ENCODE measurements at regions not wholly inside any gene's neighbourhood (a gene's known extent, or its start where the extent isn't known, plus 50 kb on each side); places are given as distances from the start of the nearest gene placed in this dataset.

DNA sequence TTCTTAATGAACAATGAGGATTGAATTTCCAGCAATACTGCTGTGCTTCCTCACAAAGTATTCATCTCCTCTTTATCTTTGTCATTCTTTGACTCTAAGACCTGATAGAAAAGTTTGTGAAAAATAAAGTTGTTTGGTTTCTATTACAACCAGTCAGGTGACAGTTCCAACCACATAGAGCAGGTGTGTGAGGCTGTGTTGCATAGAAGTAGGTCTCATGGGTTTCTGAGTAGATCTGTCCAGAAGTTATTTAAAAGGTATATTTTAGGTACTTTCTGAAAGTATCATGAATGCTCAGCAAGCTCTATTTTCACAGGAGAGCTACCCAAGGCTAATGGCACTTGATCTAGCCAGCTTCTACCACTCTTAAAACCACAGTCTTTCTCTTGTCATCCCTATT, 637.0 kb downstream of the DNAH5 start:
- peaks cover 13% of the 10 kb centered on the region for H3K9me3 Mint-ChIP-seq (ENCODE audit: insufficient read depth)
- H3K4me3 Mint-ChIP-seq: no peak overlapping the region
- no peak for ATAC-seq
- no peaks in the 10 kb centered on the region for H3K36me3 Mint-ChIP-seq (ENCODE audit: low read depth)
- no peaks in the 10 kb centered on the region for H3K4me1 Mint-ChIP-seq (ENCODE audit: low read depth)
- H3K27ac Mint-ChIP-seq: no peak overlapping the region
- no peak for DNase-seq
- ChIA-PET CTCF (no interaction called here), POLR2A (no interaction called here)
- H3K27me3 Mint-ChIP-seq (ENCODE audit: low read depth): no peaks in the 10 kb centered on the region

DNA sequence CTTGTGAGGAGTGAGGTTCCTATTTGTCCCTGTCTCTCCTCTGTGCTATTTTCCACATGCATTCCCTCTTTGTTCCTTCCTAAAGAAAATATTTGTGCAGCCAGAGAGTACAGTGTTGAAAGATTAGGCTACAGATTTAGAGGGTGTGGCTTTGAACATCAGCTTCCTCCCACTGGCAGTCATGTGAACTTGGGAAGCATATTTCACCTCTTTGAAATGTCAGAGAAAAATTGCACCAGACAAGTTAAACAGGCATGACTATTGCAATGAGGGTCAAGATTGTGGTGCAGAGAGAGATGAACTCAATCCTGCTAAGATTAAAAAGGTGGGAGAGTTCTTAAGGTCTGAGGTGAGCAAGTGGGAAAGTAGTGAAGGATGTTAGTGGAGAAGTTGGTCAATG, 641.0 kb downstream of the DNAH5 start:
- Mint-ChIP-seq H3K4me1 (ENCODE audit: low read depth) (no peaks in the 10 kb centered on the region), H3K36me3 (ENCODE audit: low read depth) (no peaks in the 10 kb centered on the region), H3K27me3 (ENCODE audit: low read depth) (no peaks in the 10 kb centered on the region), H3K4me3 (no peak overlapping the region), H3K27ac (no peak overlapping the region), H3K9me3 (ENCODE audit: insufficient read depth) (peaks cover 14% of the 10 kb centered on the region)
- ChIA-PET POLR2A (no interaction called here), CTCF (no interaction called here)
- DNase-seq: no peak
- no peak for ATAC-seq

DNA sequence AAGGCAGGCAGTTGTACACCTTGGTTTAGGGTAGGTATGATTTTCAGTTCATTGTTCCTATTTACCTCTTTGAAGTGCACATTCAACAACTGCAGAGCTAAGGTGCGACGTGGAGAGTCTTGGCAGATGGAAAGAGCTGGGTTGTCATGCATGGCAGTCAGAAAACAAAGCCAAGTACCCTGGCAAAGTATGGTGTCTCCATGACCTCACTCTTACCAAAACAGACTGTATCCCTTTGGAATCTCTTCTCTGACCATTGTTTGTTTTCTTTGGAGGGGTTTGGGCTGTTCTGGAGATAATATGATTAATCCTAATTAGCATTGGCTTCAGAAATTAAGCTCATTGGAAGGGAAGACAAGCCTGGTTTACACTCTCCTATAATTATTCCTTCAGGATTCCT, 665.7 kb downstream of the DNAH5 start:
- ChIA-PET CTCF (no interaction called here), POLR2A (no interaction called here)
- Mint-ChIP-seq H3K36me3 (ENCODE audit: low read depth) (no peaks in the 10 kb centered on the region), H3K4me3 (no peak overlapping the region), H3K27ac (no peak overlapping the region), H3K27me3 (ENCODE audit: low read depth) (no peaks in the 10 kb centered on the region), H3K9me3 (ENCODE audit: insufficient read depth) (peaks cover 12% of the 10 kb centered on the region), H3K4me1 (ENCODE audit: low read depth) (no peaks in the 10 kb centered on the region)
- no peak for ATAC-seq
- DNase-seq: no peak

DNA sequence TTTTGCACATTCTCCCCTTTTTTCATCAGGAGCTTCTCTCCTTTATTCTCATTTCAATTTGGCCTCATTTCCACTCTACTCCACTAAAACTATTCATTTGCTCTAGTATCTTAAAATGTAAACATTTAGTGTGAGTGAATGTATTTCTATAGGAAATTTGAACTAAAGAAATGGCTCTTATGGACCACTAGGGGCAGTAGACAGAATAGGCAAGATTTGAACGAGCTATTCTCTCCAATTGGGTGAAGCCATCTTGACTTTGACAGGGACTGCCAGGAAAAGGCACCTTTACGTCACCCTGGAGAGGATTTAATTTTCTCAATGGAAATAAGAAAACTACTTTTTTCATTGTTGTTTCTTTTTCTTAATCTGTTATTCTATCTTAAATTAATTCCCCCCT, 666.3 kb downstream of the DNAH5 start:
- no peaks in the 10 kb centered on the region for H3K27me3 Mint-ChIP-seq (ENCODE audit: low read depth)

DNA sequence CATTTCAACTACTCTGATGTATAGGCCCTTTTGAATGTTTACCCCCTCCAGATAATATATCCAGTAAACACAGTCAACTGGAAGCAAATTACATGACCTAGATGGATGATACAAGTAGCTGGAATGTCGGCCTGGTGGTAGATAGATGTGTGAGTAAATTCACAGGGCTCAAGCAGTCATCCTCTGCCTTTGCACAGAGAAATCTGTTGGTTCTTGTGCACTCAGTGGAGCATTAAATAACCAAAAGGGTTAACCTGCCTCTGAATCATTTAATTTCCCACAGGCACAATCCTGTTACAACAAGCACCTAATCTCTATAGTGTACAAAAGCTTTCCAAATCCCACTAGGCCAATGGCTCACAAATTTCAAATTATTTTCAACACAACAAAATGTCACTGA, 668.3 kb downstream of the DNAH5 start:
- ChIA-PET POLR2A (no interaction called here), CTCF (no interaction called here)
- no peak for ATAC-seq

More for the DNA sequence above, 666.3 kb downstream of the DNAH5 start:
- Mint-ChIP-seq H3K36me3 (ENCODE audit: low read depth) (no peaks in the 10 kb centered on the region), H3K4me1 (ENCODE audit: low read depth) (no peaks in the 10 kb centered on the region), H3K27ac (no peak overlapping the region), H3K4me3 (no peak overlapping the region), H3K9me3 (ENCODE audit: insufficient read depth) (peaks cover 12% of the 10 kb centered on the region)
- DNase-seq (no peak), ATAC-seq (no peak)
- CTCF ChIA-PET: no interaction called here
- POLR2A ChIA-PET: no interaction called here

DNA sequence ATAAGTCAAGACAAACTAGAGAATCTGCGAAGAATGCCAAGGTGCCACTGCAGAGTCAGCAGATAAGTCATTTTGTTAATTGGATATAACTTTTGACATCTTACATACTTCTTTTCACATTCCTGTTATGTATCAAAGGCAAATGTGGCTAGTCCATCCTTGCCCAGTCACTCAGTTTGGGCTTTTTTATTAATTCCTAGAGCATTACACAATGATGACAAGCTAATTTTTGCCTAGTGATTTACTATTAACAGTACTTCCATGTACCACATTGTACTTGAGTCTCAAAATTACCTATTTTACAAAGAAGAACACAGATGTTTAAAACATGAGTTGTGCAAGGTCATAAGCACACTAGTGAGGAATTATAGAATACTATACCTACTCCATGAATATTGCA, 680.8 kb downstream of the DNAH5 start:
- ChIA-PET POLR2A (no interaction called here), CTCF (no interaction called here)
- DNase-seq (no peak), ATAC-seq (no peak)
- Mint-ChIP-seq H3K27ac (no peak overlapping the region), H3K4me1 (ENCODE audit: low read depth) (no peaks in the 10 kb centered on the region), H3K27me3 (ENCODE audit: low read depth) (no peaks in the 10 kb centered on the region), H3K9me3 (ENCODE audit: insufficient read depth) (no peaks in the 10 kb centered on the region), H3K4me3 (no peak overlapping the region), H3K36me3 (ENCODE audit: low read depth) (no peaks in the 10 kb centered on the region)

More for the DNA sequence above, 668.3 kb downstream of the DNAH5 start:
- no peak for DNase-seq
- H3K9me3 Mint-ChIP-seq (ENCODE audit: insufficient read depth): peaks cover 12% of the 10 kb centered on the region
- H3K4me3 Mint-ChIP-seq: no peak overlapping the region
- no peak overlapping the region for H3K27ac Mint-ChIP-seq
- H3K36me3 Mint-ChIP-seq (ENCODE audit: low read depth): no peaks in the 10 kb centered on the region
- no peaks in the 10 kb centered on the region for H3K27me3 Mint-ChIP-seq (ENCODE audit: low read depth)
- H3K4me1 Mint-ChIP-seq (ENCODE audit: low read depth): no peaks in the 10 kb centered on the region

DNA sequence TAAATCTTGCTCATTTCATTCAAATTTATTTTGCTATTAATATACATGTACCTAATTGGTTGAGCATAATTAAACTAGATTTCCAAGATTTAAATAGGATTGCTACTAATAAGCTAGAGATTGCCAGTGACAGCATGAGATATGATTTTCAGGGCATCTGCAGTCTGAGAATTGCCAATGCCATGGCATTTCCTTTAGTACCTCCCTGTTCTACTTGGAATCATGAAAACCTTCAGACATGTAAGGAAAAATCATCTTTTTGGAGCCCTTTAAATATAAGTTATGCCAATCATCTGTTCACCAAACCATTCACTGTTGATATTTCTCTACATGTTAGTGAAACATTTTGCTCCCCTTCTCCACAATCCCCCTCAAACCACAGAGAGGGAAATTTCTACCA, 691.4 kb downstream of the DNAH5 start:
- Mint-ChIP-seq H3K27me3 (ENCODE audit: low read depth) (no peaks in the 10 kb centered on the region), H3K4me3 (no peak overlapping the region), H3K27ac (no peak overlapping the region), H3K9me3 (ENCODE audit: insufficient read depth) (no peaks in the 10 kb centered on the region), H3K36me3 (ENCODE audit: low read depth) (no peaks in the 10 kb centered on the region), H3K4me1 (ENCODE audit: low read depth) (no peaks in the 10 kb centered on the region)
- ATAC-seq: no peak
- ChIA-PET CTCF (no interaction called here), POLR2A (no interaction called here)
- DNase-seq: no peak

DNA sequence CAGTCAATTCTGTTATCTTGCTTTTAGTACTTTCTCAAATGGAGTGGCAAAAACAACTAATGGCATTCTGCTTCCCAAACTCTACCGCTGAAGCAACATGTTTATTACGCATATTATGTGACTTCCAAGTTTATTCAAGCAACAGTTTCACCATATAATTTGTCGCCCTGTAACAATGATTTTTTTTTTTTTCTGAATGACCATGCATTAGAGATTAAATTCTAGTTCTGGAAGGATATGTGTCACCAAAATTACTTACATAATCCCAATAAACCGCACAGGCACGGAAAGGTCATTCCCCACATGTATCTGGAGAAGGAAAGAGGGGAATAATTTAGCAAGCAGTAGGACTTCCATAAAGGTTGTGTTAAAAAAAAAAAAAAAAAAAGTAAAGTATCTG, 691.8 kb downstream of the DNAH5 start:
- Mint-ChIP-seq H3K9me3 (ENCODE audit: insufficient read depth) (no peaks in the 10 kb centered on the region), H3K27ac (no peak overlapping the region)
- CTCF ChIA-PET: no interaction called here

DNA sequence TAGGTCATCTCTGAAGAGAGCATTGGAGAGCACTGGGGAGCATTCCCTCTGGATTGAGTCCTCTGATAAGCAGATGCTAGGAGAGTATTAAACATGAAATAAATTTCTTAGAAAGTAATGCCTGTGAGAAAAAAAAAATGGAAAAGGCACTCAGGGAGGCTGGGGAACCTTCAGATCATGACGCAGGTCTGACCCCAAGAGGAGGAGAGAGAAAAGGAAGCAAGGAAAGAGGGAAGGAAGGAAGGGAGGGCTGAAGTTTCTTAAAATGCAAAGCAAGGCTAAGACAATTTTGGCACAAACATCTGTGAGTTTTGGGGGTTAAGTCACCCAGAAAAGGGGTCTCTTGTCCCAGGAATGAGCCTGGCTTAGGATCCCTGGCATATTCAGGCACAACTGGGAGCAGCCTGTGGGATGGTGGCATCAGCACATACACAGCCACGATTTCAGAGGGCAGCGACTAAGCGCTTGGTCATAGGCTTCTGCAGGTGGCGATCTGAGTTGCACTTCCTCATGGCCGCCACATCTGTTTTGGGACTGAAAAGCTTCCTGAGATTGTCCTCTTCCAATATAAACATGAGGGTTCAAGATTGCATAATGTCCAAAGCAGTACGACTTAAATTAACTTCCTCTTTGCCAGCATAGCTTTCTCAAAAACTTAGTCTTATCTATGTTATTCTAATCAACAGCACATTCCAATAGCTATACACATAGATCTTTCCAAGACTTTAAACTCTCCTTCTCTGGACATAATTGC, 692.7 kb downstream of the DNAH5 start:
- Mint-ChIP-seq H3K27ac (no peak overlapping the region), H3K9me3 (ENCODE audit: insufficient read depth) (no peaks in the 10 kb centered on the region), H3K4me3 (no peak overlapping the region), H3K4me1 (ENCODE audit: low read depth) (no peaks in the 10 kb centered on the region), H3K27me3 (ENCODE audit: low read depth) (no peaks in the 10 kb centered on the region), H3K36me3 (ENCODE audit: low read depth) (no peaks in the 10 kb centered on the region)
- DNase-seq (no peak), ATAC-seq (no peak)
- CTCF ChIA-PET: no interaction called here
- POLR2A ChIA-PET: no interaction called here

More for the DNA sequence above, 691.8 kb downstream of the DNAH5 start:
- no peak for ATAC-seq
- Mint-ChIP-seq H3K27me3 (ENCODE audit: low read depth) (no peaks in the 10 kb centered on the region), H3K4me1 (ENCODE audit: low read depth) (no peaks in the 10 kb centered on the region), H3K36me3 (ENCODE audit: low read depth) (no peaks in the 10 kb centered on the region), H3K4me3 (no peak overlapping the region)
- POLR2A ChIA-PET: no interaction called here
- no peak for DNase-seq

DNA sequence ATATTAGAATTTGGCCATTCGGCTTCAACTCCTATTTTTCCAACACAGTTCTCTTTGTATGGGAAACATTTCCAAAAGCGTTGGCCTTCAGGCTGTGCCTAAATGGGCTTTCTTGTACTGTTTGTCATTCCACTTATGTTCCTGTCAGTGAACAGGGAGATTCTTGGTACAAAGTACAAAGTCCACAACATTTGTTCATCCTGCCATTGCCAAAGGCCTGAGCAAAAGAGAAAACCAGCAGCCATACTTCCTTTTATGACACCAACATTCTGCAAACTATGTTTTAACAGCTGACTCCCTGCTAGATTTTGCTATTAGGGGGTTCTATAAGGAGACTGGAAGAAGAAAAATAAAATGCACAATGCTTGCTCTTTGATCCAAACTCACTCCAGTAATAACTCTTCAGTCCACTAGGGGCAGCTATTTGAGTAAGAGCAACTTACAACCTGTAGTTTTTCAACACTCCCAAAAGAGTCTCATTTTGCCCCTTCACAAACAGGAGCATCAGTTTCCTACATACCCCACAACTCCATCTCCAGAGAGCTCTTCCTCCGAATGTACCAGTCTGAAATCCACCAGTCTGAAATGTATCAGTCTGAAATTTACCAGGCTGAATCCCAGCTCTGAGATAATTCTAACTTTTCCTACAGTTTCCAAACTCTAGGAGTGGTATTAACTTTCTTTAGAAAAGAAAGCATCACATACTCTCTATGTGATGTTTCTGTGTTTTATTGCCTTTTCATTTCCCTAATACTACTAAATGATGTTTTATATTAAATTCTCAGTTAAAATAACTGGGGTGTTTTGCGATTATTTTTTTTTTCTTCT, 693.8 kb downstream of the DNAH5 start:
- ChIA-PET POLR2A (no interaction called here), CTCF (no interaction called here)
- H3K27ac Mint-ChIP-seq: no peak overlapping the region
- H3K36me3 Mint-ChIP-seq (ENCODE audit: low read depth): no peaks in the 10 kb centered on the region
- H3K4me3 Mint-ChIP-seq: no peak overlapping the region
- no peaks in the 10 kb centered on the region for H3K4me1 Mint-ChIP-seq (ENCODE audit: low read depth)
- no peaks in the 10 kb centered on the region for H3K27me3 Mint-ChIP-seq (ENCODE audit: low read depth)
- peaks cover 2% of the 10 kb centered on the region for H3K9me3 Mint-ChIP-seq (ENCODE audit: insufficient read depth)
- no peak for DNase-seq
- ATAC-seq: no peak

DNA sequence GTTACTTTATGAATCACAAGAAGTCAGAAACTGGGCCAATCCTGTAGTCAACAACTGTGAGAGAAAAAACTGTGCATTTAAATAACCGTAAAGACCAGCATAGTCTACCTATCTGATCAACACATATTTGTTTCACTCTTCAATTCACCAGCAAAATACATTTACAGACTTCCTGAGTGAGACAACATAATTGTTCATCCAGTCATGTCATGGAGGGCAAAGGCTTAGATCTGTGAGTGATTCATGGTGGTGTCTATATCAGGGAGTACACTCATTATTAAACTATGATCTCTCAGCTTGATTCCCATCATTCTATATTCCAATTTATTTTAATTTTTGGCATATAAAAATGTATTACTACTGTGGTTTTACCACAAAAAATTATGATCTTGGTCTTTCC, 694.6 kb downstream of the DNAH5 start:
- H3K27ac Mint-ChIP-seq: no peak overlapping the region
- DNase-seq: no peak
- POLR2A ChIA-PET: no interaction called here
- CTCF ChIA-PET: no interaction called here
- H3K4me3 Mint-ChIP-seq: no peak overlapping the region
- peaks cover 6% of the 10 kb centered on the region for H3K9me3 Mint-ChIP-seq (ENCODE audit: insufficient read depth)
- no peaks in the 10 kb centered on the region for H3K4me1 Mint-ChIP-seq (ENCODE audit: low read depth)
- no peak for ATAC-seq
- H3K36me3 Mint-ChIP-seq (ENCODE audit: low read depth): no peaks in the 10 kb centered on the region
- H3K27me3 Mint-ChIP-seq (ENCODE audit: low read depth): no peaks in the 10 kb centered on the region

DNA sequence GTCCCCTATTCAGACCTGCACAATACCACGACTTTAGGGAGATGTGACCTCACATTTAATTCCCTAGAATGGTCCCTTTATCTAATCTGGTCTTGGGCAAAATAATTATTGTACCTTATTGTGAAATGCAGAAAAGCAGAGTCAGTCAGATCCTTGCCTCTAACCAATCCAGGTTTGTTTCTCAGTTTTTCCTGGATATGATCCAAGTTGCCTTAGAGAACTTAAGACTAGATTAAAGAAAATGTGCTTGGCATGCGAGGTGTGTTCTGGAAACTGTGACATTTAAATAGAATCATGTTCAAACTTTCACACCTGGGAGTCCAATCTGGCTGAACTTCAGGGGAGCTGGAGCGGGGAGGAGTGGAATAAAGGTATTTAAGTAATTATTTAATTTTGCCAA, 696.2 kb downstream of the DNAH5 start:
- Mint-ChIP-seq H3K27me3 (ENCODE audit: low read depth) (no peaks in the 10 kb centered on the region), H3K4me3 (no peak overlapping the region), H3K36me3 (ENCODE audit: low read depth) (no peaks in the 10 kb centered on the region), H3K27ac (no peak overlapping the region), H3K9me3 (ENCODE audit: insufficient read depth) (peaks cover 6% of the 10 kb centered on the region), H3K4me1 (ENCODE audit: low read depth) (no peaks in the 10 kb centered on the region)
- no peak for ATAC-seq
- ChIA-PET CTCF (no interaction called here), POLR2A (no interaction called here)
- no peak for DNase-seq

DNA sequence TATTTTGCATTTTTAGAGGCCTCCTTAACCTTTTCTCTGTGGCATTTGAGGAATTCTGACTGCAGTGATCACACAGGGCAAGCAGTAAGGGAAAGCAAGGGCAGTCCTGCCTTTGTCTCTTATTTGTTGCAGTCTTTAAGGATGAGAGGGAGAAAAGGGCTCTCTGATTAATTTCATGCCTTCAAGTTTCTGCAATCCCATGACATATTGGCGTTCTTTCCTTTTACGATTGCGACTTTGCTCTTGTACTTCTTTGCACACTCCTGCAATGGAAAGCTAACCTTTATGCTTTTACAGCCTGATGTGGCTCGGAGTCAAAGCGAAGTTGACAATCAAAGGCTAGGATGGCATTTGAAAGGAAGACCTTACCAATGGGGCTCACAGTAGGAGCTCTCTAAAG, 698.4 kb downstream of the DNAH5 start:
- Mint-ChIP-seq H3K9me3 (ENCODE audit: insufficient read depth) (peaks cover 6% of the 10 kb centered on the region), H3K36me3 (ENCODE audit: low read depth) (no peaks in the 10 kb centered on the region), H3K4me1 (ENCODE audit: low read depth) (no peaks in the 10 kb centered on the region), H3K27ac (no peak overlapping the region), H3K27me3 (ENCODE audit: low read depth) (no peaks in the 10 kb centered on the region), H3K4me3 (no peak overlapping the region)
- ChIA-PET POLR2A (no interaction called here), CTCF (no interaction called here)
- ATAC-seq (no peak), DNase-seq (no peak)
